ENCODE measurements at regions not wholly inside any gene's neighbourhood (a gene's known extent, or its start where the extent isn't known, plus 50 kb on each side); places are given as distances from the start of the nearest gene placed in this dataset.

- Histone ChIP-seq H3K27ac (ENCODE audit: low read depth in 1 of 2, low read length in 2 of 2) (no peak overlapping the region), H3K9me3 (ENCODE audit: control insufficient read depth in 4 of 4, low read length in 3 of 4) (no peaks in the 10 kb centered on the region), H3K27me3 (ENCODE audit: control insufficient read depth in 4 of 4, insufficient read depth in 4 of 4, low read length in 3 of 4) (no peaks in the 10 kb centered on the region), H3K4me3 (ENCODE audit: low read depth in 1 of 3, low read length in 3 of 3) (no peak overlapping the region), H3K4me1 (ENCODE audit: control insufficient read depth in 4 of 4, insufficient read depth in 4 of 4, low read length in 3 of 4) (peaks cover 0 to 3% (median 0%) of the 10 kb centered on the region in 4 donors), H3K9ac (ENCODE audit: low read depth in 1 of 2, low read length in 2 of 2) (no peak overlapping the region), H3K36me3 (ENCODE audit: control insufficient read depth in 4 of 4, insufficient read depth in 3 of 4, low read depth in 1 of 4, low read length in 3 of 4) (no peaks in the 10 kb centered on the region)
- 95% methylated on average over 1 of the region's 1 CpG for WGBS
- no peak for TF ChIP-seq REST (IDR thresholded peaks at IDR 0.05)
- no peak for DNase-seq (ENCODE audit: low spot score)
Observed at GRCh38 chr5:61748651-61749050, 416.6 kb downstream of the ZSWIM6 start.

GRCh38 chr5:61752588-61752987 is 420.5 kb downstream of the ZSWIM6 start:
- TF ChIP-seq JUND (IDR thresholded peaks at IDR 0.05) (no peak), ZBTB33 (IDR thresholded peaks at IDR 0.05) (no peak), HNF4G (IDR thresholded peaks at IDR 0.05) (no peak), GABPA (IDR thresholded peaks at IDR 0.05 in 1 of 2, conservative IDR thresholded peaks at IDR 0.05 in 1 of 2) (no peak), RAD21 (IDR thresholded peaks at IDR 0.05) (no peak), RXRA (IDR thresholded peaks at IDR 0.05) (no peak), FOXA2 (IDR thresholded peaks at IDR 0.05) (no peak), HNF4A (conservative IDR thresholded peaks at IDR 0.05) (no peak)
- TF ChIP-seq, protein P1, sequence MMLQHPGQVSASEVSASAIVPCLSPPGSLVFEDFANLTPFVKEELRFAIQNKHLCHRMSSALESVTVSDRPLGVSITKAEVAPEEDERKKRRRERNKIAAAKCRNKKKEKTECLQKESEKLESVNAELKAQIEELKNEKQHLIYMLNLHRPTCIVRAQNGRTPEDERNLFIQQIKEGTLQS (IDR thresholded peaks at IDR 0.05), result no peak
- no peaks in the 10 kb centered on the region for H3K4me1 ChIP-seq (ENCODE audit: control insufficient read depth in 4 of 4, insufficient read depth in 4 of 4, low read length in 3 of 4)
- H3K36me3 ChIP-seq (ENCODE audit: control insufficient read depth in 4 of 4, insufficient read depth in 3 of 4, low read depth in 1 of 4, low read length in 3 of 4), result peaks cover 0 to 2% (median 0%) of the 10 kb centered on the region in 4 donors
- H3K27me3 ChIP-seq (ENCODE audit: control insufficient read depth in 4 of 4, insufficient read depth in 4 of 4, low read length in 3 of 4), result no peaks in the 10 kb centered on the region
- H3K27ac ChIP-seq (ENCODE audit: low read depth in 1 of 2, low read length in 2 of 2), result no peak overlapping the region
- H3K9ac ChIP-seq (ENCODE audit: low read depth in 1 of 2, low read length in 2 of 2), result no peak overlapping the region
- no peak for DNase-seq (ENCODE audit: low spot score)
- no peaks in the 10 kb centered on the region for H3K9me3 ChIP-seq (ENCODE audit: control insufficient read depth in 4 of 4, low read length in 3 of 4)
- no peak overlapping the region for H3K4me3 ChIP-seq (ENCODE audit: low read depth in 1 of 3, low read length in 3 of 3)

GRCh38 chr5:61754792-61755191 is 422.7 kb downstream of the ZSWIM6 start:
- no peak overlapping the region for H3K9ac ChIP-seq (ENCODE audit: low read depth in 1 of 2, low read length in 2 of 2)
- H3K27me3 ChIP-seq (ENCODE audit: control insufficient read depth in 4 of 4, insufficient read depth in 4 of 4, low read length in 3 of 4), result no peaks in the 10 kb centered on the region
- H3K9me3 ChIP-seq (ENCODE audit: control insufficient read depth in 4 of 4, low read length in 3 of 4), result no peaks in the 10 kb centered on the region
- H3K27ac ChIP-seq (ENCODE audit: low read depth in 1 of 2, low read length in 2 of 2), result no peak overlapping the region
- no peak for DNase-seq (ENCODE audit: low spot score)
- TF ChIP-seq ZBTB33 (IDR thresholded peaks at IDR 0.05), result no peak
- no peak for TF ChIP-seq HNF4A (conservative IDR thresholded peaks at IDR 0.05)
- no peak for TF ChIP-seq SP1 (IDR thresholded peaks at IDR 0.05)
- no peak for TF ChIP-seq RXRA (IDR thresholded peaks at IDR 0.05)
- no peak for TF ChIP-seq CTCF (IDR thresholded peaks at IDR 0.05; ENCODE audit: low read depth, low read length, missing input control)
- no peak for TF ChIP-seq NR2F2 (IDR thresholded peaks at IDR 0.05)
- no peak for TF ChIP-seq FOXA2 (IDR thresholded peaks at IDR 0.05)
- no peak for TF ChIP-seq JUND (IDR thresholded peaks at IDR 0.05)
- no peak for TF ChIP-seq GABPA (IDR thresholded peaks at IDR 0.05 in 1 of 2, conservative IDR thresholded peaks at IDR 0.05 in 1 of 2)
- no peak for TF ChIP-seq HNF4G (IDR thresholded peaks at IDR 0.05)
- TF ChIP-seq, protein P2, sequence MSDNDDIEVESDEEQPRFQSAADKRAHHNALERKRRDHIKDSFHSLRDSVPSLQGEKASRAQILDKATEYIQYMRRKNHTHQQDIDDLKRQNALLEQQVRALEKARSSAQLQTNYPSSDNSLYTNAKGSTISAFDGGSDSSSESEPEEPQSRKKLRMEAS (IDR thresholded peaks at IDR 0.05), result no peak
- no peak for TF ChIP-seq EGR1 (IDR thresholded peaks at IDR 0.05; ENCODE audit: low read depth in 2 of 2)
- no peak for TF ChIP-seq FOXA1 (IDR thresholded peaks at IDR 0.05)
- 85% methylated on average over 1 of the region's 1 CpG for WGBS
- H3K4me3 ChIP-seq (ENCODE audit: low read depth in 1 of 3, low read length in 3 of 3), result no peak overlapping the region
- H3K4me1 ChIP-seq (ENCODE audit: control insufficient read depth in 4 of 4, insufficient read depth in 4 of 4, low read length in 3 of 4), result no peaks in the 10 kb centered on the region
- H3K36me3 ChIP-seq (ENCODE audit: control insufficient read depth in 4 of 4, insufficient read depth in 3 of 4, low read depth in 1 of 4, low read length in 3 of 4), result peaks cover 0 to 2% (median 0%) of the 10 kb centered on the region in 4 donors
